HepG2 (cell line): ENCODE measurements at regions not wholly inside any gene's neighbourhood (a gene's known extent, or its start where the extent isn't known, plus 50 kb on each side); places are given as distances from the start of the nearest gene placed in this dataset.

Source experiments
- ATAC-seq: fragments of 200-7000 bp; cut with Tn5 transposase; 3 replicates; pipeline ENCODE4 v1.9.1; 2020; ENCODE audit warnings: mild to moderate bottlenecking, moderate library complexity
- BruUV-seq: library from RNA; stranded (reverse); fragments of 400-500 nt; replicated peaks from 2 replicates; lab custom pipeline; 2021; lab: Mats Ljungman, UMichigan
- CTCF ChIA-PET: fragments of 300-600 bp; formaldehyde crosslinking; extraction: SDS; loops from one replicate; lab custom pipeline; 2021; ENCODE audit warnings: low total read pairs, inconsistent platforms, low intra/inter-chr PET ratio; lab: Yijun Ruan, JAX
- POLR2A ChIA-PET: fragments of 350-600 bp; sonication (Branson Sonifier 250); formaldehyde crosslinking; loops from one replicate; lab custom pipeline; 2020; ENCODE audit warnings: antibody characterized with exemption, inconsistent platforms; lab: Yijun Ruan, JAX
- DNase-seq: peaks from one replicate; pipeline ENCODE4 v3.0.0-alpha.2; 2015; ENCODE audit warnings: low spot score
- FAIRE-seq: peaks from 3 replicates; lab custom pipeline; 2011; peaks lifted over from hg19 to GRCh38; lab: Jason Lieb, UNC
- H2AFZ ChIP-seq: one replicate; pipeline ENCODE4 v1.6.1; 2011; ENCODE audit warnings: low read length, inconsistent platforms
- H3K27ac ChIP-seq: fragments of 300-600 bp; 3 replicates; pipeline ENCODE4 v1.8.0; 2011; ENCODE audit warnings: mixed run types, mild to moderate bottlenecking, mixed read lengths, low read length, inconsistent platforms; ENCODE audit not compliant: insufficient read depth; ENCODE audit errors: extremely low read length
- H3K27me3 ChIP-seq, 2 experiments: fragments of 200-600 bp in 1 of 2; 2 replicates in 1 of 2; 3 replicates in 1 of 2; pipeline versions ENCODE4 v1.6.0 to v1.8.0; 2011; ENCODE audit warnings: low read length in 2 of 2, mild to moderate bottlenecking in 2 of 2, moderate library complexity in 2 of 2, inconsistent platforms in 1 of 2; ENCODE audit not compliant: insufficient read depth in 2 of 2, control insufficient read depth in 1 of 2
- H3K36me3 ChIP-seq, 2 experiments: fragments of 200-600 bp in 1 of 2; replicated peaks in 1 of 2; 2 replicates in 1 of 2; 3 replicates in 1 of 2; pipeline versions ENCODE4 v1.5.1 to v1.8.0; 2011; ENCODE audit warnings: low read length in 2 of 2, inconsistent platforms in 1 of 2; ENCODE audit not compliant: insufficient read depth in 2 of 2, control insufficient read depth in 1 of 2
- H3K4me1 ChIP-seq: 2 replicates; pipeline ENCODE4 v1.5.1; 2012; ENCODE audit warnings: low read length, inconsistent platforms; ENCODE audit not compliant: insufficient read depth
- H3K4me2 ChIP-seq: 2 replicates; pipeline ENCODE4 v1.6.0; 2011; ENCODE audit warnings: low read depth, low read length, inconsistent platforms
- H3K4me3 ChIP-seq, 3 experiments: fragments of 200-600 bp in 1 of 3; sonication (generic), shearing (Covaris generic) in 1 of 3; replicated peaks in 1 of 3; 2 replicates each; pipeline ENCODE4 v1.5.1; 2011 to 2016; ENCODE audit warnings: low read length in 3 of 3, inconsistent platforms in 2 of 3, low read depth in 2 of 3, mild to moderate bottlenecking in 2 of 3, control low read depth in 1 of 3, mixed read lengths in 1 of 3; ENCODE audit not compliant: insufficient read depth in 1 of 3
- H3K79me2 ChIP-seq: one replicate; pipeline ENCODE4 v1.6.1; 2011; ENCODE audit warnings: low read length, inconsistent platforms; ENCODE audit not compliant: insufficient read depth
- H3K9ac ChIP-seq: 2 replicates; pipeline ENCODE4 v1.6.0; 2011; ENCODE audit warnings: mild to moderate bottlenecking, low read depth, low read length, inconsistent platforms; ENCODE audit not compliant: insufficient read depth
- H3K9me3 ChIP-seq: 2 replicates; pipeline ENCODE4 v1.5.1; 2012; ENCODE audit warnings: mild to moderate bottlenecking, low read length
- H4K20me1 ChIP-seq: 2 replicates; pipeline ENCODE4 v1.6.0; 2011; ENCODE audit warnings: inconsistent platforms, mild to moderate bottlenecking, low read length, moderate library complexity; ENCODE audit not compliant: insufficient read depth
- ISX ChIP-seq: sonication (generic); formaldehyde crosslinking; conservative IDR thresholded peaks from 2 replicates; pipeline ENCODE4 v1.5.0; 2020; ENCODE audit warnings: missing genetic modification reagents
- PHF21A ChIP-seq: sonication (generic); formaldehyde crosslinking; IDR thresholded peaks from 2 replicates; pipeline ENCODE4 v1.5.0; 2020; ENCODE audit warnings: mild to moderate bottlenecking, missing genetic modification reagents
- SP4 ChIP-seq: sonication (generic); formaldehyde crosslinking; IDR thresholded peaks from 2 replicates; pipeline ENCODE4 v1.8.1; 2023; ENCODE audit warnings: mild to moderate bottlenecking, missing genetic modification reagents
- U2AF2 ChIP-seq: fragments of 200-400 bp; formaldehyde crosslinking; IDR thresholded peaks from 2 replicates; pipeline ENCODE4 v1.6.1; 2017; ENCODE audit warnings: low read depth, mild to moderate bottlenecking, low read length
- ZNF264 ChIP-seq: sonication (generic); formaldehyde crosslinking; IDR thresholded peaks from 2 replicates; pipeline ENCODE4 v1.4.0; 2020; ENCODE audit warnings: missing genetic modification reagents
- ZNF274 ChIP-seq: sonication (generic); formaldehyde crosslinking; IDR thresholded peaks from 2 replicates; pipeline ENCODE4 v1.5.1; 2020; ENCODE audit warnings: mild to moderate bottlenecking, missing genetic modification reagents
- ZNF564 ChIP-seq: sonication (generic); formaldehyde crosslinking; IDR thresholded peaks from 2 replicates; pipeline ENCODE4 v1.8.1; 2023; ENCODE audit warnings: mild to moderate bottlenecking, missing genetic modification reagents
- WGBS: methylation state at CpG from one replicate; pipeline ENCODE4 v1.1.6; 2017; ENCODE audit warnings: low lambda C conversion rate; 5-methylcytosine and 5-hydroxymethylcytosine counted together
- in situ Hi-C: cut with HindIII; loops from 2 replicates; pipeline ENCODE4 v1.10.0; 2017; ENCODE audit warnings: low pct_unique_long_range_greater_than_20kb; ENCODE audit not compliant: extremely low pct_ligation_motif_present
- intact Hi-C: fragments of 100-400 bp; cut with micrococcal nuclease; formaldehyde crosslinking; loops from one replicate; pipeline ENCODE4 v1.10.0; 2022; ENCODE audit not compliant: unreplicated experiment
- TF ChIP-seq, protein P1 (sequence below): sonication (generic); formaldehyde crosslinking; IDR thresholded peaks from 2 replicates; pipeline ENCODE4 v1.9.0; 2021; ENCODE audit warnings: mild to moderate bottlenecking, missing genetic modification reagents
- TF ChIP-seq, protein P2 (sequence below): sonication (generic); formaldehyde crosslinking; IDR thresholded peaks from 2 replicates; pipeline ENCODE4 v1.8.1; 2023; ENCODE audit warnings: mild to moderate bottlenecking, moderate library complexity, missing genetic modification reagents

DNA sequence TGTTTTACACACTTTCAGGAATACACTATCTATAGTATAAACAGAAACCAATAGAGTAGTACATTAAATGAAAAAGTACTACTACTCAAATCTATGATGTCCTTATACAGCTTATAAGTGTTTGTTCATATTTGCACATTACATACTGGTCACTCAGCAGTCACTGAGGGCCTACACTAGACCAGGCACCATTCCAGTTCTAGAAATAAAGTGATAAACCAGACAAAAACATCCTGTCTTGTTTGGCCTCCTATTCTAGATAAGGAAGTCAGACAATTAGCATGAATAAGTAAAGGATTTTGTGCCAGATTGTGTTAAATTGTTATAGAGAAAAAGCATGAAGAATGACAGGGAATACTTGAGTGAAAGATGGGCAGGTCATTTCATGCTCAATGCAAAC, 219.0 kb downstream of the CRPPA start (continued):
- TF ChIP-seq, protein P1, sequence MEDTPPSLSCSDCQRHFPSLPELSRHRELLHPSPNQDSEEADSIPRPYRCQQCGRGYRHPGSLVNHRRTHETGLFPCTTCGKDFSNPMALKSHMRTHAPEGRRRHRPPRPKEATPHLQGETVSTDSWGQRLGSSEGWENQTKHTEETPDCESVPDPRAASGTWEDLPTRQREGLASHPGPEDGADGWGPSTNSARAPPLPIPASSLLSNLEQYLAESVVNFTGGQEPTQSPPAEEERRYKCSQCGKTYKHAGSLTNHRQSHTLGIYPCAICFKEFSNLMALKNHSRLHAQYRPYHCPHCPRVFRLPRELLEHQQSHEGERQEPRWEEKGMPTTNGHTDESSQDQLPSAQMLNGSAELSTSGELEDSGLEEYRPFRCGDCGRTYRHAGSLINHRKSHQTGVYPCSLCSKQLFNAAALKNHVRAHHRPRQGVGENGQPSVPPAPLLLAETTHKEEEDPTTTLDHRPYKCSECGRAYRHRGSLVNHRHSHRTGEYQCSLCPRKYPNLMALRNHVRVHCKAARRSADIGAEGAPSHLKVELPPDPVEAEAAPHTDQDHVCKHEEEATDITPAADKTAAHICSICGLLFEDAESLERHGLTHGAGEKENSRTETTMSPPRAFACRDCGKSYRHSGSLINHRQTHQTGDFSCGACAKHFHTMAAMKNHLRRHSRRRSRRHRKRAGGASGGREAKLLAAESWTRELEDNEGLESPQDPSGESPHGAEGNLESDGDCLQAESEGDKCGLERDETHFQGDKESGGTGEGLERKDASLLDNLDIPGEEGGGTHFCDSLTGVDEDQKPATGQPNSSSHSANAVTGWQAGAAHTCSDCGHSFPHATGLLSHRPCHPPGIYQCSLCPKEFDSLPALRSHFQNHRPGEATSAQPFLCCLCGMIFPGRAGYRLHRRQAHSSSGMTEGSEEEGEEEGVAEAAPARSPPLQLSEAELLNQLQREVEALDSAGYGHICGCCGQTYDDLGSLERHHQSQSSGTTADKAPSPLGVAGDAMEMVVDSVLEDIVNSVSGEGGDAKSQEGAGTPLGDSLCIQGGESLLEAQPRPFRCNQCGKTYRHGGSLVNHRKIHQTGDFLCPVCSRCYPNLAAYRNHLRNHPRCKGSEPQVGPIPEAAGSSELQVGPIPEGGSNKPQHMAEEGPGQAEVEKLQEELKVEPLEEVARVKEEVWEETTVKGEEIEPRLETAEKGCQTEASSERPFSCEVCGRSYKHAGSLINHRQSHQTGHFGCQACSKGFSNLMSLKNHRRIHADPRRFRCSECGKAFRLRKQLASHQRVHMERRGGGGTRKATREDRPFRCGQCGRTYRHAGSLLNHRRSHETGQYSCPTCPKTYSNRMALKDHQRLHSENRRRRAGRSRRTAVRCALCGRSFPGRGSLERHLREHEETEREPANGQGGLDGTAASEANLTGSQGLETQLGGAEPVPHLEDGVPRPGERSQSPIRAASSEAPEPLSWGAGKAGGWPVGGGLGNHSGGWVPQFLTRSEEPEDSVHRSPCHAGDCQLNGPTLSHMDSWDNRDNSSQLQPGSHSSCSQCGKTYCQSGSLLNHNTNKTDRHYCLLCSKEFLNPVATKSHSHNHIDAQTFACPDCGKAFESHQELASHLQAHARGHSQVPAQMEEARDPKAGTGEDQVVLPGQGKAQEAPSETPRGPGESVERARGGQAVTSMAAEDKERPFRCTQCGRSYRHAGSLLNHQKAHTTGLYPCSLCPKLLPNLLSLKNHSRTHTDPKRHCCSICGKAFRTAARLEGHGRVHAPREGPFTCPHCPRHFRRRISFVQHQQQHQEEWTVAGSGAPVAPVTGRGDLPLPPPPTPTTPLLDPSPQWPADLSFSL (CRISPR knock-in tag) = no peak
- no peak for TF ChIP-seq ZNF564 (CRISPR knock-in tag)

DNA sequence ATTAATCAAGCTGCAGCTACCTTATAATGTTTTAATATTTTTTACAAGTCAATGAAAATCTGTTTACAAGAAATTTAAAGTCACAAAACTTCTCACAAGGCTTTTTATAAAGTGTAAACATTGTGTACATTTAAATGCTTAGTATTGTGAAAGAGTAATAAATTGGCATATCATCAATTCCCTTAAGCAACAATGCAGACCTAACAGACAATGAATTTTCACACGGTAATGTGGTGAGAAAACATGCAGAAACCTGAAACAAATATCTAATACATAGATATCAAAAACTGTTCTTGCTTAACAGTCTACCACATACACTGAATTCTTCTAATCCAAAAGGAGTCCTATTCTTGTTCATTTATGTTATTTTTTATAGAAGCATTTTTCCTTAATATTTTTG, 220.7 kb downstream of the CRPPA start:
- Histone ChIP-seq H4K20me1 (no peaks in the 10 kb centered on the region), H3K4me1 (no peaks in the 10 kb centered on the region), H3K27me3 (no peaks in the 10 kb centered on the region), H3K79me2 (no peaks in the 10 kb centered on the region), H3K4me2 (no peak overlapping the region), H2AFZ (no peak overlapping the region), H3K4me3 (no peak overlapping the region), H3K9me3 (no peaks in the 10 kb centered on the region), H3K36me3 (no peaks in the 10 kb centered on the region), H3K27ac (no peak overlapping the region), H3K9ac (no peak overlapping the region)
- no peak for TF ChIP-seq U2AF2
- no peak for TF ChIP-seq ISX (CRISPR knock-in tag)
- TF ChIP-seq ZNF264 (CRISPR knock-in tag) = no peak
- no peak for TF ChIP-seq SP4 (CRISPR knock-in tag)
- TF ChIP-seq, protein P2, sequence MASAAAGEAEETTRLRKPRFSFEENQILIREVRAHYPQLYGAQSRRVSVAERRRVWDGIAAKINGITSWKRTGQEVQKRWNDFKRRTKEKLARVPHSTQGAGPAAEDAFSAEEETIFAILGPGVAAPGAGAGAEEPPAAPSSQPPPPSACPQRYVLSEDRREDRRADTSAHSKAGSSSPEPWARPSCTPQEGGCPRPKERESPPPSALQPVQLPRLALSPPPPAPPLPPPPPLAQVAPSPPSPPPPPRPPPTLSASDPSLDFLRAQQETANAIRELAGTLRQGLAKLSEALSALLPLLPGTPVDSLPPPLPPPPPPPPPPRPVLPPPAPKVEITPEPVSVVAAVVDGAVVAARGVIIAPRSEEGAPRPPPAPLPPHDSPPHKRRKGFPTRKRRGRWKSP (CRISPR knock-in tag) = no peak
- TF ChIP-seq PHF21A (CRISPR knock-in tag) = no peak
- TF ChIP-seq ZNF274 (CRISPR knock-in tag) = no peak
- no peak for FAIRE-seq
- BruUV-seq = no TSS peak
- POLR2A ChIA-PET = no interaction called here
- in situ Hi-C loops (no loop called here), intact Hi-C loops (no loop called here)
- no peak for ATAC-seq
- CTCF ChIA-PET = no interaction called here
- DNase-seq = no peak
- 0% methylated on average over 1 of the region's 1 CpG for WGBS
